Epithelial cell of esophagus (primary cell): ENCODE measurements at regions not wholly inside any gene's neighbourhood (a gene's known extent, or its start where the extent isn't known, plus 50 kb on each side); places are given as distances from the start of the nearest gene placed in this dataset.

ENCODE experiments used
- DNase-seq: peaks from one replicate; pipeline ENCODE4 v3.0.0; 2010; ENCODE audit warnings: low read depth
- H3K4me3 ChIP-seq: 2 replicates; pipeline ENCODE4 v1.5.1; 2011; ENCODE audit warnings: mild to moderate bottlenecking, low read length, control low read depth
- CTCF ChIP-seq: IDR thresholded peaks from 2 replicates; pipeline ENCODE4 v1.5.1; 2011; ENCODE audit warnings: low read depth, mild to moderate bottlenecking, low read length, control low read depth, inconsistent platforms; ENCODE audit not compliant: insufficient read depth; ENCODE audit errors: missing control alignments

- no peak overlapping the region for H3K4me3 ChIP-seq
- no peak for TF ChIP-seq CTCF
- DNase-seq, result peak; percentile 71
Observed at GRCh38 chr5:14008819-14009311, 64.4 kb upstream of the DNAH5 start.

DNA sequence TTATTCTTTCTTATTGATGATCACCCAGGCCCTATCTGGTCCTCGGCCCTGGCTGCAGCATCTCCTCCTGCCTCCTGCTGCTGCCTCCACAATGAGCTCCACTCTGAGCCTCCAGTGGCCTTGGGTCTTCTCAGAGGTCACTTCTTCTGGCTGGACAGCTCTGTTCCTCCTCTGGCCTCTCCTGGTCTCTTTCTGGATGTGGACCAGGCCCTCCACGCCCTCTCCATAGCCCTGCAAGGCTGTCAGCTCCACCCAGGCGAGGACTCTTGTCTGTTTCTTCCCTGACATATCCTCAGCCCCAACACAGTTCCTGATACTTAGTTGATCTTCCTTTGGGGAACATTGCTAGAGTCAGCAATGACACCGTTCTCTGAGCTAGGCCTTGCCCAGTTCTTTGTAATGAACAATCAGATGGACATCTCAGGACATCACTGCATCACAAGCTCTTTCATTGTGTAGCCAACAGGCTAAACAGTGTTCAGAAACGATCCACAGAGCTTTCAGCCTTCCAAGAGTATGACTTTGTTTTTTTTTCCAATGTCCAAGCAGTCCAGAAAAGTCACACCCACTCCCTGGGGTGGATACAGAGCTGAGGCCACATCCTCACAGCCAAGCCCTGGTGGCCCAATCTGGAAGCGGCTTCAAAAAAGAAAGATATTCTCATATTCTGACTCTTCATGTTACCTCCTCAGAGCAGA is 62.5 kb upstream of the DNAH5 start:
- H3K4me3 ChIP-seq, result no peak overlapping the region
- no peak for TF ChIP-seq CTCF
- no peak for DNase-seq

GRCh38 chr5:14004598-14005394 is 60.3 kb upstream of the DNAH5 start:
- no peak for TF ChIP-seq CTCF
- no peak for DNase-seq
- no peak overlapping the region for H3K4me3 ChIP-seq

DNA sequence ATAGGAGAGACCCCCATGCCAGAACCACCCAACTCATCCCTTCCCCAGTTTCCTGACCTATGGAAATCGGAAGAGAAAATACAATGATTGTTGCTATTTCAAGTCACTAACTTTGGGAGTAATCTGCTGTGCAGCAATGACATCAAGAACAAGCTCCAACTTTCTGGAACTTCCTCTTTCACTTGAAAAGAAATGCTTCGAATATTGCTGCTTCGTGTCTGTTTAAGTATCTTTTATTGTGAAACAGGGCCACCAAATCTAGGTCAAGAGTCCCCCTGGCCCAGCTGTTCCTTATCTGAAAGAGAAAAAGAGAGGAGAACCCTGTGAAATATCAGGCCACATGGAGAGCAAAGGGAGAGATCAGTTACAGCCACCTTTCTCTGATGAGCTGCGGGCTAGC is 59.4 kb upstream of the DNAH5 start:
- H3K4me3 ChIP-seq, result no peak overlapping the region
- TF ChIP-seq CTCF, result no peak
- no peak for DNase-seq

DNA sequence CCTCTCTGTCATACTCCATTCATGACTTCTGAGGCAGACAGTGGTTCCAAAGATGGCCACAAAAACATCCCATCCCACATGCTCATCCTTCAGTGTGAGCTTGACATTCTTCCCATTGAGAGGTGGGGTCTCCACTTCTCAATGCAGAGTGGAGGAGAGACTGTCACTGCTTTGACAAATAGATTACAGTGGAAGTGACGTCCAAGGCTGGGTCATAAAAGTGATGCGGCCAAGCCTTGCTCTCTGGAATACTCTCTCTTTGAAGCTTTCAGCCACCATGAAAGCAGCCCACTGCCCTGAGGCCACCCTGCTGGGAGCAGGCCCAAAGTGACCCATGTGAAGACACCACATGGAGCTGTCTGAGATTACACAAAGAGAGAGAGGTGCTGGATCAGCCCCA is 59.0 kb upstream of the DNAH5 start:
- DNase-seq, result no peak
- TF ChIP-seq CTCF, result no peak
- no peak overlapping the region for H3K4me3 ChIP-seq

DNA sequence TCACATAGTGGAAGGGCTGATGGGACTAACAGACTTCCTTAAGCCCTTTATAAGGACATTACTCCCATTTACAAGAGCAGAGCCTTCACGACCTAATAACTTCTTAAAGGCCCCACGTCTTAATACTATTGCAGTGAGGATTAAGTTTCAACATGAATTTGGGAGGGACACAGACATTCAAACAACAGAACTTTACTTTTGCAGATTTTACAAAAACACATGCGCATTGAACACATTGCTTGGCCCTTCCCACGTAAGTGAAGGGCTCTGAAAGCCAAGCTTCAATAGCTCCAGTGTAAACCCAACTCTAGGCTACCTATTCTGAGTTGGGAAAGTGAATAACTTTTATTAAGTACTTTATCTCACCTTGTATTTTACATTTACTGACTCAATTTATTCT is 53.8 kb upstream of the DNAH5 start:
- no peak for DNase-seq
- no peak for TF ChIP-seq CTCF
- no peak overlapping the region for H3K4me3 ChIP-seq
